Tibial nerve (tissue), 4 donors: ENCODE measurements at regions not wholly inside any gene's neighbourhood (a gene's known extent, or its start where the extent isn't known, plus 50 kb on each side); places are given as distances from the start of the nearest gene placed in this dataset.

ENCODE experiments used
- CTCF ChIP-seq, 5 experiments: fragments of 200-600 bp in 3 of 5; fragments of 450-650 bp in 2 of 5; sonication (generic) in 3 of 5; IDR thresholded peaks; one replicate each; pipeline ENCODE4 v1.5.1; 2016 to 2019; ENCODE audit warnings: antibody characterized with exemption in 5 of 5, mild to moderate bottlenecking in 3 of 5, moderate library complexity in 2 of 5
- EP300 ChIP-seq, 2 donors: sonication (generic); formaldehyde crosslinking; IDR thresholded peaks; one replicate each; pipeline ENCODE4 v1.6.1; 2017; ENCODE audit warnings: antibody characterized with exemption in 2 of 2, mild to moderate bottlenecking in 1 of 2
- POLR2A ChIP-seq, 2 donors: fragments of 450-650 bp; IDR thresholded peaks; one replicate each; pipeline ENCODE4 v1.6.1; 2017; ENCODE audit warnings: antibody characterized with exemption in 2 of 2, mild to moderate bottlenecking in 2 of 2, moderate library complexity in 2 of 2

- TF ChIP-seq CTCF (IDR thresholded peaks at IDR 0.05) (no peak), EP300 (IDR thresholded peaks at IDR 0.05) (no peak), POLR2A (IDR thresholded peaks at IDR 0.05) (no peak)
These were observed 444.0 kb downstream of the AACS start for GRCh38 chr12:125509195-125509594.
